ENCODE measurements at regions not wholly inside any gene's neighbourhood (a gene's known extent, or its start where the extent isn't known, plus 50 kb on each side); places are given as distances from the start of the nearest gene placed in this dataset.

DNA sequence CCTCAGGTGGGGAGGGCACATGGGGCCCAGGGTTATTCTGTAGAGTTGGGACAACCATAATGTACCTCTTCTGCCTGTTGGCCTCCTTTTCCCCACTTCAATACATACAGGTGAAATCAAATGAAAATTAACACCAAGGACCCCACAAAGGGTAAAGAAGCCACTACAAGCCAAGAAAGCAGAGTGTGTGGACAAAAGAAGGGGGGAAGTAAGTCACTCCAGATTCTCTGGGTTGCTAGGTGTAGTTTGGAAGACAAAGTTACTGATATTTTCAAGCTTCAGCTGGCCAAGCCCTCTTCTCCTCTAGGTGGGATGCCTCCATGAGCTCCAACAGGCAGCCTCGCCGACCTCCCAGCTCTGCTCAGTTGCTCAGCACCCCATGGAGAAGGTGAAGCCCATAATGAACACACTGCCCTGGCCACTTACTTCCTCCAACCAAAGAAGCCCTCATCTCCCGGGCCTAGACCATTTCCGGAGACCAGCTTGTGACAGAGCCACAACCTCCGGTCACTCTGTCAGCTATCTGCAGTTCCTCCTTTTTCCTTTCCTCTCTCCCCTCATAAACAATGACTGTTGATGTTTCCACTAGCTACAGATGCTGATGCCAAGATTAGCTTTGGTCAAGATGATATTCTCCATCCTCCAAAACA lies 66.8 kb upstream of the MED4 start:
- Histone ChIP-seq H3K9me1 (ENCODE audit: control insufficient read depth, insufficient read depth, low read length) (no peaks in the 10 kb centered on the region), H3K4me3 (no peak overlapping the region), H4K20me1 (replicated peaks; ENCODE audit: control insufficient read depth, insufficient read depth, low read length) (no peaks in the 10 kb centered on the region), H3K9ac (ENCODE audit: insufficient read depth in 1 of 2, low read depth in 2 of 2, low read length in 2 of 2) (no peak overlapping the region), H3K4me1 (replicated peaks in 1 of 2; ENCODE audit: control insufficient read depth in 2 of 2, insufficient read depth in 2 of 2, low read length in 2 of 2) (peaks cover 0 to 11% of the 10 kb centered on the region in 2 experiments; a peak in 3 of 5 replicates), H3K27ac (ENCODE audit: extremely low read depth, low read depth, low read length) (peak overlapping the region; percentile 63; the same call in 2 of the 3 replicates), H2AFZ (ENCODE audit: low read depth, low read length) (peak overlapping the region; percentile 78), H3K79me2 (ENCODE audit: control insufficient read depth, insufficient read depth, low read length) (no peaks in the 10 kb centered on the region), H3K27me3 (ENCODE audit: control insufficient read depth in 2 of 2, insufficient read depth in 2 of 2, low read length in 2 of 2) (no peaks in the 10 kb centered on the region), H3K4me2 (ENCODE audit: insufficient read depth, low read length) (peak overlapping the region; percentile 29; the same call in 1 of the 2 replicates), H3K36me3 (ENCODE audit: control insufficient read depth, insufficient read depth, low read length) (no peaks in the 10 kb centered on the region), H3K9me3 (replicated peaks; ENCODE audit: control insufficient read depth, insufficient read depth, low read depth, low read length) (no peaks in the 10 kb centered on the region)
- DNase-seq (ENCODE audit: extremely low read depth in 1 of 4, low spot score in 3 of 4) (peak in 2 of 4 experiments; percentile 14 to 47), ATAC-seq (peak; percentile 86), FAIRE-seq (peak; percentile 11)
- BruUV-seq (replicated peaks) = no TSS peak
- CTCF ChIA-PET (ENCODE audit: low intra/inter-chr PET ratio) = no interaction called here
- intact Hi-C loops (cut with micrococcal nuclease) (no loop called here), in situ Hi-C loops (cut with MboI) (no loop called here)
- POLR2A ChIA-PET = interaction anchor here (0.6 to 1.2 kb wide), 3 partner anchors 14 to 143 kb away, joined by 3 to 4 read pairs (median 3); partner anchors contain the start of gene ITM2B
- WGBS (ENCODE audit: insufficient coverage, low coverage, missing lambda C conversion rate) = 18% methylated on average over 5 of the region's 5 CpGs
- TF ChIP-seq, protein P1, sequence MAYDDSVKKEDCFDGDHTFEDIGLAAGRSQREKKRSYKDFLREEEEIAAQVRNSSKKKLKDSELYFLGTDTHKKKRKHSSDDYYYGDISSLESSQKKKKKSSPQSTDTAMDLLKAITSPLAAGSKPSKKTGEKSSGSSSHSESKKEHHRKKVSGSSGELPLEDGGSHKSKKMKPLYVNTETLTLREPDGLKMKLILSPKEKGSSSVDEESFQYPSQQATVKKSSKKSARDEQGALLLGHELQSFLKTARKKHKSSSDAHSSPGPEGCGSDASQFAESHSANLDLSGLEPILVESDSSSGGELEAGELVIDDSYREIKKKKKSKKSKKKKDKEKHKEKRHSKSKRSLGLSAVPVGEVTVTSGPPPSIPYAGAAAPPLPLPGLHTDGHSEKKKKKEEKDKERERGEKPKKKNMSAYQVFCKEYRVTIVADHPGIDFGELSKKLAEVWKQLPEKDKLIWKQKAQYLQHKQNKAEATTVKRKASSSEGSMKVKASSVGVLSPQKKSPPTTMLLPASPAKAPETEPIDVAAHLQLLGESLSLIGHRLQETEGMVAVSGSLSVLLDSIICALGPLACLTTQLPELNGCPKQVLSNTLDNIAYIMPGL (CRISPR knock-in tag; IDR thresholded peaks at IDR 0.05) = no peak
- TF ChIP-seq TCFL5 (CRISPR knock-in tag; conservative IDR thresholded peaks at IDR 0.05) (no peak), ZNF174 (CRISPR knock-in tag; IDR thresholded peaks at IDR 0.05) (no peak), ZZZ3 (IDR thresholded peaks at IDR 0.05) (no peak), IFI16 (CRISPR knock-in tag; IDR thresholded peaks at IDR 0.05) (no peak), RBM22 (IDR thresholded peaks at IDR 0.05; ENCODE audit: low read depth, low read length, poor library complexity, severe bottlenecking) (no peak), TEAD1 (CRISPR knock-in tag; IDR thresholded peaks at IDR 0.05) (no peak), RB1 (IDR thresholded peaks at IDR 0.05; ENCODE audit: low read depth) (no peak), MEF2A (IDR thresholded peaks at IDR 0.05; ENCODE audit: control insufficient read depth, low read depth, low read length) (no peak)
- TF ChIP-seq, protein P2, sequence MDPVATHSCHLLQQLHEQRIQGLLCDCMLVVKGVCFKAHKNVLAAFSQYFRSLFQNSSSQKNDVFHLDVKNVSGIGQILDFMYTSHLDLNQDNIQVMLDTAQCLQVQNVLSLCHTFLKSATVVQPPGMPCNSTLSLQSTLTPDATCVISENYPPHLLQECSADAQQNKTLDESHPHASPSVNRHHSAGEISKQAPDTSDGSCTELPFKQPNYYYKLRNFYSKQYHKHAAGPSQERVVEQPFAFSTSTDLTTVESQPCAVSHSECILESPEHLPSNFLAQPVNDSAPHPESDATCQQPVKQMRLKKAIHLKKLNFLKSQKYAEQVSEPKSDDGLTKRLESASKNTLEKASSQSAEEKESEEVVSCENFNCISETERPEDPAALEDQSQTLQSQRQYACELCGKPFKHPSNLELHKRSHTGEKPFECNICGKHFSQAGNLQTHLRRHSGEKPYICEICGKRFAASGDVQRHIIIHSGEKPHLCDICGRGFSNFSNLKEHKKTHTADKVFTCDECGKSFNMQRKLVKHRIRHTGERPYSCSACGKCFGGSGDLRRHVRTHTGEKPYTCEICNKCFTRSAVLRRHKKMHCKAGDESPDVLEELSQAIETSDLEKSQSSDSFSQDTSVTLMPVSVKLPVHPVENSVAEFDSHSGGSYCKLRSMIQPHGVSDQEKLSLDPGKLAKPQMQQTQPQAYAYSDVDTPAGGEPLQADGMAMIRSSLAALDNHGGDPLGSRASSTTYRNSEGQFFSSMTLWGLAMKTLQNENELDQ (CRISPR knock-in tag; IDR thresholded peaks at IDR 0.05; ENCODE audit: borderline replicate concordance) = no peak
- TF ChIP-seq, protein P3, sequence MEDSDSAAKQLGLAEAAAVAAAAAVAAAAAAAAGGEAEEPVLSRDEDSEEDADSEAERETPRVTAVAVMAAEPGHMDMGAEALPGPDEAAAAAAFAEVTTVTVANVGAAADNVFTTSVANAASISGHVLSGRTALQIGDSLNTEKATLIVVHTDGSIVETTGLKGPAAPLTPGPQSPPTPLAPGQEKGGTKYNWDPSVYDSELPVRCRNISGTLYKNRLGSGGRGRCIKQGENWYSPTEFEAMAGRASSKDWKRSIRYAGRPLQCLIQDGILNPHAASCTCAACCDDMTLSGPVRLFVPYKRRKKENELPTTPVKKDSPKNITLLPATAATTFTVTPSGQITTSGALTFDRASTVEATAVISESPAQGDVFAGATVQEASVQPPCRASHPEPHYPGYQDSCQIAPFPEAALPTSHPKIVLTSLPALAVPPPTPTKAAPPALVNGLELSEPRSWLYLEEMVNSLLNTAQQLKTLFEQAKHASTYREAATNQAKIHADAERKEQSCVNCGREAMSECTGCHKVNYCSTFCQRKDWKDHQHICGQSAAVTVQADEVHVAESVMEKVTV (CRISPR knock-in tag; IDR thresholded peaks at IDR 0.05) = no peak
- TF ChIP-seq, protein P4, sequence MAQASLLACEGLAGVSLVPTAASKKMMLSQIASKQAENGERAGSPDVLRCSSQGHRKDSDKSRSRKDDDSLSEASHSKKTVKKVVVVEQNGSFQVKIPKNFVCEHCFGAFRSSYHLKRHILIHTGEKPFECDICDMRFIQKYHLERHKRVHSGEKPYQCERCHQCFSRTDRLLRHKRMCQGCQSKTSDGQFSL (CRISPR knock-in tag; IDR thresholded peaks at IDR 0.05) = no peak
- TF ChIP-seq, protein P4 (tag; IDR thresholded peaks at IDR 0.05) = no peak
